Activated CD8-positive, alpha-beta memory T cell treated with anti-CD3 and anti-CD28 coated beads for 36 hours (primary cell): ENCODE measurements at regions not wholly inside any gene's neighbourhood (a gene's known extent, or its start where the extent isn't known, plus 50 kb on each side); places are given as distances from the start of the nearest gene placed in this dataset.

Experiments
- CTCF ChIA-PET: fragments of 350-600 bp; sonication (Branson Sonifier 250); formaldehyde crosslinking; loops from one replicate; lab custom pipeline; 2021; ENCODE audit warnings: antibody characterized with exemption; lab: Charles Lee
- POLR2A ChIA-PET: fragments of 350-600 bp; sonication (Branson Sonifier 250); formaldehyde crosslinking; loops from one replicate; lab custom pipeline; 2021; ENCODE audit warnings: antibody characterized with exemption; lab: Charles Lee

- CTCF ChIA-PET: no interaction called here
These were observed 877.8 kb downstream of the TUSC7 start for GRCh38 chr3:117587416-117587815.

GRCh38 chr3:117589454-117589853 lies 879.9 kb downstream of the TUSC7 start:
- ChIA-PET CTCF (no interaction called here), POLR2A (no interaction called here)

More at GRCh38 chr3:117587416-117587815, 877.8 kb downstream of the TUSC7 start:
- POLR2A ChIA-PET: no interaction called here

GRCh38 chr3:117595615-117596014 lies 886.0 kb downstream of the TUSC7 start:
- ChIA-PET CTCF (no interaction called here), POLR2A (no interaction called here)

GRCh38 chr3:117596503-117596902 lies 886.9 kb downstream of the TUSC7 start:
- ChIA-PET POLR2A (no interaction called here), CTCF (no interaction called here)

- CTCF ChIA-PET: no interaction called here
- POLR2A ChIA-PET: no interaction called here
These were observed 888.3 kb downstream of the TUSC7 start for GRCh38 chr3:117597865-117598264.

- ChIA-PET CTCF (no interaction called here), POLR2A (no interaction called here)
These were observed 890.5 kb downstream of the TUSC7 start for GRCh38 chr3:117600112-117600511.

GRCh38 chr3:117600666-117601065 lies 891.1 kb downstream of the TUSC7 start:
- ChIA-PET CTCF (no interaction called here), POLR2A (no interaction called here)

GRCh38 chr3:117602058-117602644 lies 892.6 kb downstream of the TUSC7 start:
- CTCF ChIA-PET: no interaction called here
- POLR2A ChIA-PET: no interaction called here

GRCh38 chr3:117603097-117603496 lies 893.5 kb downstream of the TUSC7 start:
- POLR2A ChIA-PET: no interaction called here
- CTCF ChIA-PET: no interaction called here

- CTCF ChIA-PET: no interaction called here
- POLR2A ChIA-PET: no interaction called here
These were observed 897.3 kb downstream of the TUSC7 start for GRCh38 chr3:117606866-117607265.

GRCh38 chr3:117609330-117609729 lies 899.8 kb downstream of the TUSC7 start:
- CTCF ChIA-PET: no interaction called here
- POLR2A ChIA-PET: no interaction called here

GRCh38 chr3:117610156-117610555 lies 900.6 kb downstream of the TUSC7 start:
- ChIA-PET POLR2A (no interaction called here), CTCF (no interaction called here)

GRCh38 chr3:117611211-117611610 lies 901.6 kb downstream of the TUSC7 start:
- ChIA-PET POLR2A (no interaction called here), CTCF (no interaction called here)

- POLR2A ChIA-PET: no interaction called here
These were observed 906.6 kb downstream of the TUSC7 start for GRCh38 chr3:117616227-117616626.

GRCh38 chr3:117617906-117618305 lies 908.3 kb downstream of the TUSC7 start:
- ChIA-PET POLR2A (no interaction called here), CTCF (no interaction called here)

More at GRCh38 chr3:117616227-117616626, 906.6 kb downstream of the TUSC7 start:
- CTCF ChIA-PET: no interaction called here

- ChIA-PET POLR2A (no interaction called here), CTCF (no interaction called here)
These were observed 908.9 kb downstream of the TUSC7 start for GRCh38 chr3:117618462-117618861.

GRCh38 chr3:117619805-117620204 lies 910.2 kb downstream of the TUSC7 start:
- ChIA-PET POLR2A (no interaction called here), CTCF (no interaction called here)

GRCh38 chr3:117622171-117622841 lies 912.7 kb downstream of the TUSC7 start:
- ChIA-PET POLR2A (no interaction called here), CTCF (no interaction called here)

GRCh38 chr3:117624424-117624823 lies 914.8 kb downstream of the TUSC7 start:
- ChIA-PET POLR2A (no interaction called here), CTCF (no interaction called here)

- ChIA-PET POLR2A (no interaction called here), CTCF (no interaction called here)
These were observed 915.6 kb downstream of the TUSC7 start for GRCh38 chr3:117625174-117625573.

GRCh38 chr3:117626577-117626976 lies 917.0 kb downstream of the TUSC7 start:
- ChIA-PET CTCF (no interaction called here), POLR2A (no interaction called here)
